ENCODE measurements at regions not wholly inside any gene's neighbourhood (a gene's known extent, or its start where the extent isn't known, plus 50 kb on each side); places are given as distances from the start of the nearest gene placed in this dataset.

DNA sequence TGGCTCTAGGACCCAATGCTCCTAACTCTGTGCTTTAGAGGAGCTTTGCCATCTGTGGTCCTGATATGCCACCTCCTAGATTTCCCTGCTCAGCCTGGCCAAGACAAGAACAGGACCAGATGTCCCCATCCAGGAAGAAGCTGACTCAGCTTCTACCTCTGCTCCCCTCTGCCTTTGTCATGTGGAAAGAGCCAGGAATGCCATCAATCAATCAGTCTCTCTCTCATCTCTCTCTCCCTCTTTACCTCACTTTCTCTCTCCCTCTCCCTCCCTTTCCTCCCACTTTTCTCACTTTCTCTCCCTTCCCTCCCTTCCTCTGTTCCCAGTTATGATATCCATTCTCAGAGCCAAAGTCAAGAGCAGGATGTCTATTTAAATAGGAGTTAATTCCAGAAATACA lies 892.5 kb upstream of the TMEM132C start:
- H3K27ac ChIP-seq (ENCODE audit: low read length): no peak overlapping the region
- no peaks in the 10 kb centered on the region for H3K9me2 ChIP-seq (ENCODE audit: insufficient read depth, low read length)
- H3K9me3 ChIP-seq (ENCODE audit: low read length): no peaks in the 10 kb centered on the region
- no peaks in the 10 kb centered on the region for H3F3A ChIP-seq (ENCODE audit: insufficient read depth, low read length, poor library complexity, severe bottlenecking)
- no peak for TF ChIP-seq EP300 (conservative IDR thresholded peaks at IDR 0.05; ENCODE audit: poor library complexity, severe bottlenecking)
- H3K36me3 ChIP-seq (ENCODE audit: insufficient read depth, low read length): no peaks in the 10 kb centered on the region
- H3K27me3 ChIP-seq (ENCODE audit: insufficient read depth, low read depth, low read length): no peaks in the 10 kb centered on the region
- no peak overlapping the region for H2AFZ ChIP-seq (ENCODE audit: low read depth, low read length)
- no peaks in the 10 kb centered on the region for H4K20me1 ChIP-seq (ENCODE audit: insufficient read depth)
- no peak overlapping the region for H3K4me2 ChIP-seq (ENCODE audit: low read length)
- H3K4me3 ChIP-seq (ENCODE audit: low read length): no peak overlapping the region
- no peaks in the 10 kb centered on the region for H3K79me2 ChIP-seq (replicated peaks; ENCODE audit: insufficient read depth, low read length)
- H3K9ac ChIP-seq (ENCODE audit: low read length): no peak overlapping the region

DNA sequence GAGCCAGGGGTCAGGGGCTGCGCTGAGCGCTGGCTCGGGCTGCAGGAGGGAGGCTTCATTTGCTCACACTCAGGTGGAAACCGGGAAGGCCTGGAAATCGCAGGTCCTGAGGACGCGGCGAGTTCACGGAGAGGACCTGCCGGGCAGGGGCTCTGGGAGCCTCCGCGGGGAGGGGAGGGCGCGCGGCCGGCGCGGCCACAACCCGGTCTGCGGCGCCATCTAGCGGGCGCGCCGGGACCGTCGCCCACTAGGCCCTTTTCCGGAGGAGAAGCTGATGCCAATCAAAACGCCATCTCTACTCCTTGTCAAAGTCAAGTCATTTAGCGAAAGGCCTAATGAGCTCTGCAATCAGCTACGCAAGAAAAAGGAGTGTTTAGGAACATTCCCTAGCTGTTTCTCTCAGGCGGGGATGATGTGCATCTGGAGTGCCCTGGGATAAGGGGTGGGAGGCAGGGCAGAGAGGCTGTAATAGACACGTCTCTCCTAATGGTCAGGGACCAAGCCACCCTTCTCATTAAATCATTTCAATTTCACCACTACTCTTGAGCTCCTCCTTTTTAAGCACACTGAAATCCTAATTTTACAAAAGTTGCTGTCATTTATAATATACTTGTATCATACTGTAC lies 885.8 kb upstream of the TMEM132C start:
- Histone ChIP-seq H4K20me1 (ENCODE audit: insufficient read depth) (no peaks in the 10 kb centered on the region), H3K9me2 (ENCODE audit: insufficient read depth, low read length) (no peaks in the 10 kb centered on the region), H3K4me3 (ENCODE audit: low read length) (peak overlapping the region; percentile 51), H2AFZ (ENCODE audit: low read depth, low read length) (no peak overlapping the region), H3K36me3 (ENCODE audit: insufficient read depth, low read length) (no peaks in the 10 kb centered on the region), H3K79me2 (replicated peaks; ENCODE audit: insufficient read depth, low read length) (no peaks in the 10 kb centered on the region), H3K9ac (ENCODE audit: low read length) (peak overlapping the region; percentile 39), H3K27me3 (ENCODE audit: insufficient read depth, low read depth, low read length) (no peaks in the 10 kb centered on the region), H3K27ac (ENCODE audit: low read length) (peak overlapping the region; percentile 64), H3F3A (ENCODE audit: insufficient read depth, low read length, poor library complexity, severe bottlenecking) (no peaks in the 10 kb centered on the region), H3K9me3 (ENCODE audit: low read length) (no peaks in the 10 kb centered on the region), H3K4me2 (ENCODE audit: low read length) (peak overlapping the region; percentile 18)
- peak; percentile 46 for TF ChIP-seq POLR2AphosphoS5 (IDR thresholded peaks at IDR 0.05)
- no peak for TF ChIP-seq MXI1 (conservative IDR thresholded peaks at IDR 0.05; ENCODE audit: poor library complexity, severe bottlenecking)
- TF ChIP-seq, protein P1, sequence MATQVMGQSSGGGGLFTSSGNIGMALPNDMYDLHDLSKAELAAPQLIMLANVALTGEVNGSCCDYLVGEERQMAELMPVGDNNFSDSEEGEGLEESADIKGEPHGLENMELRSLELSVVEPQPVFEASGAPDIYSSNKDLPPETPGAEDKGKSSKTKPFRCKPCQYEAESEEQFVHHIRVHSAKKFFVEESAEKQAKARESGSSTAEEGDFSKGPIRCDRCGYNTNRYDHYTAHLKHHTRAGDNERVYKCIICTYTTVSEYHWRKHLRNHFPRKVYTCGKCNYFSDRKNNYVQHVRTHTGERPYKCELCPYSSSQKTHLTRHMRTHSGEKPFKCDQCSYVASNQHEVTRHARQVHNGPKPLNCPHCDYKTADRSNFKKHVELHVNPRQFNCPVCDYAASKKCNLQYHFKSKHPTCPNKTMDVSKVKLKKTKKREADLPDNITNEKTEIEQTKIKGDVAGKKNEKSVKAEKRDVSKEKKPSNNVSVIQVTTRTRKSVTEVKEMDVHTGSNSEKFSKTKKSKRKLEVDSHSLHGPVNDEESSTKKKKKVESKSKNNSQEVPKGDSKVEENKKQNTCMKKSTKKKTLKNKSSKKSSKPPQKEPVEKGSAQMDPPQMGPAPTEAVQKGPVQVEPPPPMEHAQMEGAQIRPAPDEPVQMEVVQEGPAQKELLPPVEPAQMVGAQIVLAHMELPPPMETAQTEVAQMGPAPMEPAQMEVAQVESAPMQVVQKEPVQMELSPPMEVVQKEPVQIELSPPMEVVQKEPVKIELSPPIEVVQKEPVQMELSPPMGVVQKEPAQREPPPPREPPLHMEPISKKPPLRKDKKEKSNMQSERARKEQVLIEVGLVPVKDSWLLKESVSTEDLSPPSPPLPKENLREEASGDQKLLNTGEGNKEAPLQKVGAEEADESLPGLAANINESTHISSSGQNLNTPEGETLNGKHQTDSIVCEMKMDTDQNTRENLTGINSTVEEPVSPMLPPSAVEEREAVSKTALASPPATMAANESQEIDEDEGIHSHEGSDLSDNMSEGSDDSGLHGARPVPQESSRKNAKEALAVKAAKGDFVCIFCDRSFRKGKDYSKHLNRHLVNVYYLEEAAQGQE (IDR thresholded peaks at IDR 0.05; ENCODE audit: borderline replicate concordance): no peak
- peak; percentile 94 for TF ChIP-seq SMC3 (conservative IDR thresholded peaks at IDR 0.05; ENCODE audit: poor library complexity)
- no peak for TF ChIP-seq TAF1 (IDR thresholded peaks at IDR 0.05; ENCODE audit: low read depth)
- TF ChIP-seq RAD21 (conservative IDR thresholded peaks at IDR 0.05): peak; percentile 98
- TF ChIP-seq, protein P2, sequence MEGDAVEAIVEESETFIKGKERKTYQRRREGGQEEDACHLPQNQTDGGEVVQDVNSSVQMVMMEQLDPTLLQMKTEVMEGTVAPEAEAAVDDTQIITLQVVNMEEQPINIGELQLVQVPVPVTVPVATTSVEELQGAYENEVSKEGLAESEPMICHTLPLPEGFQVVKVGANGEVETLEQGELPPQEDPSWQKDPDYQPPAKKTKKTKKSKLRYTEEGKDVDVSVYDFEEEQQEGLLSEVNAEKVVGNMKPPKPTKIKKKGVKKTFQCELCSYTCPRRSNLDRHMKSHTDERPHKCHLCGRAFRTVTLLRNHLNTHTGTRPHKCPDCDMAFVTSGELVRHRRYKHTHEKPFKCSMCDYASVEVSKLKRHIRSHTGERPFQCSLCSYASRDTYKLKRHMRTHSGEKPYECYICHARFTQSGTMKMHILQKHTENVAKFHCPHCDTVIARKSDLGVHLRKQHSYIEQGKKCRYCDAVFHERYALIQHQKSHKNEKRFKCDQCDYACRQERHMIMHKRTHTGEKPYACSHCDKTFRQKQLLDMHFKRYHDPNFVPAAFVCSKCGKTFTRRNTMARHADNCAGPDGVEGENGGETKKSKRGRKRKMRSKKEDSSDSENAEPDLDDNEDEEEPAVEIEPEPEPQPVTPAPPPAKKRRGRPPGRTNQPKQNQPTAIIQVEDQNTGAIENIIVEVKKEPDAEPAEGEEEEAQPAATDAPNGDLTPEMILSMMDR (IDR thresholded peaks at IDR 0.05; ENCODE audit: poor library complexity, severe bottlenecking): peak; percentile 96
- no peak for TF ChIP-seq EZH2 (IDR thresholded peaks at IDR 0.05; ENCODE audit: borderline replicate concordance, insufficient read depth, low read length, poor library complexity, severe bottlenecking)
- TF ChIP-seq EP300 (conservative IDR thresholded peaks at IDR 0.05; ENCODE audit: poor library complexity, severe bottlenecking): peak; percentile 73
